ENCODE measurements at regions not wholly inside any gene's neighbourhood (a gene's known extent, or its start where the extent isn't known, plus 50 kb on each side); places are given as distances from the start of the nearest gene placed in this dataset.

DNA sequence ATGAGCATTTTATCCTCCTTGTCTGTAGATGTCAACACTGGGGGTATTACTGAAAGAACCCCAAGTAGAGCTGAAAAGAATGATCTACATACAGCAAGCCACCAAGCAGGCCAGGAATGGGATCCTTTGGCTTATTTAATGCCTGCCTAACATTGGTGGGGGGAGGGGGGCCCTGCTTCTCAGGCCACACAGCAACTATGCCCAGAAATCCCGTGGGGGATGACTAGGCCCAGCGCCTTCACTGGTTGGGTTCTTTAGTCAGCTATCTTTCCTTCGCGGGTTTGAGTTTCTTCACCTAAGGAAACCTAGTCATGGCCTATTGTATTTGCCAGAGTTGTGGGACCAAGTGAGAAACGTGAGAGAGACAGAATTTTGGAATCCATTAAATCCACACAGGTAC is 80.5 kb downstream of the CCNA1 start:
- TF ChIP-seq, protein P1, sequence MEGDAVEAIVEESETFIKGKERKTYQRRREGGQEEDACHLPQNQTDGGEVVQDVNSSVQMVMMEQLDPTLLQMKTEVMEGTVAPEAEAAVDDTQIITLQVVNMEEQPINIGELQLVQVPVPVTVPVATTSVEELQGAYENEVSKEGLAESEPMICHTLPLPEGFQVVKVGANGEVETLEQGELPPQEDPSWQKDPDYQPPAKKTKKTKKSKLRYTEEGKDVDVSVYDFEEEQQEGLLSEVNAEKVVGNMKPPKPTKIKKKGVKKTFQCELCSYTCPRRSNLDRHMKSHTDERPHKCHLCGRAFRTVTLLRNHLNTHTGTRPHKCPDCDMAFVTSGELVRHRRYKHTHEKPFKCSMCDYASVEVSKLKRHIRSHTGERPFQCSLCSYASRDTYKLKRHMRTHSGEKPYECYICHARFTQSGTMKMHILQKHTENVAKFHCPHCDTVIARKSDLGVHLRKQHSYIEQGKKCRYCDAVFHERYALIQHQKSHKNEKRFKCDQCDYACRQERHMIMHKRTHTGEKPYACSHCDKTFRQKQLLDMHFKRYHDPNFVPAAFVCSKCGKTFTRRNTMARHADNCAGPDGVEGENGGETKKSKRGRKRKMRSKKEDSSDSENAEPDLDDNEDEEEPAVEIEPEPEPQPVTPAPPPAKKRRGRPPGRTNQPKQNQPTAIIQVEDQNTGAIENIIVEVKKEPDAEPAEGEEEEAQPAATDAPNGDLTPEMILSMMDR (IDR thresholded peaks at IDR 0.05) = no peak
- TF ChIP-seq POLR2A (IDR thresholded peaks at IDR 0.05) = no peak
